ENCODE measurements at regions not wholly inside any gene's neighbourhood (a gene's known extent, or its start where the extent isn't known, plus 50 kb on each side); places are given as distances from the start of the nearest gene placed in this dataset.
"Not testable (repeated sequence)": the region's sequence is repeated elsewhere in the genome, so short reads cannot be mapped to it uniquely, and the experiment has no call there.

- not testable (repeated sequence) for DNase-seq
Measured at GRCh38 chr6:168840932-168841331, 399.9 kb downstream of the SMOC2 start.

- DNase-seq, result not testable (repeated sequence)
Measured at GRCh38 chr6:168840299-168840698, 399.3 kb downstream of the SMOC2 start.

DNA sequence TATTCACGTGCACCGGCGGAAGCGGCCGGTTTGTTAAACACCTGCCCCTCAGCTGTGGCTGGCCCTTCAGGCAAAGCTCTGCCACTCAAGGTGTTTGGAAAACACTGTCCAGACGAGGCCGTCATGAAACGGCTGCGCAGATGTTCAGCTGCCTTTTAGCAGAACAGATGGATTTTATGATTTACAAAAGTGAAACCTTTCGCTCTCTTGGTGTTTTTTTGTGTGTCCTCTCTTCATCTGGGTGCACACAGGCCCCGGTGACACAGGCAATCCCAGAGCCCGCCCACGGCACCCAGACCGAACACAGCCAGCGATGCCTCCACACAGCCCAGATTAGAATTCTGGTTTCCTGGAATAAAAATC, 397.0 kb downstream of the SMOC2 start:
- no peak for DNase-seq

DNA sequence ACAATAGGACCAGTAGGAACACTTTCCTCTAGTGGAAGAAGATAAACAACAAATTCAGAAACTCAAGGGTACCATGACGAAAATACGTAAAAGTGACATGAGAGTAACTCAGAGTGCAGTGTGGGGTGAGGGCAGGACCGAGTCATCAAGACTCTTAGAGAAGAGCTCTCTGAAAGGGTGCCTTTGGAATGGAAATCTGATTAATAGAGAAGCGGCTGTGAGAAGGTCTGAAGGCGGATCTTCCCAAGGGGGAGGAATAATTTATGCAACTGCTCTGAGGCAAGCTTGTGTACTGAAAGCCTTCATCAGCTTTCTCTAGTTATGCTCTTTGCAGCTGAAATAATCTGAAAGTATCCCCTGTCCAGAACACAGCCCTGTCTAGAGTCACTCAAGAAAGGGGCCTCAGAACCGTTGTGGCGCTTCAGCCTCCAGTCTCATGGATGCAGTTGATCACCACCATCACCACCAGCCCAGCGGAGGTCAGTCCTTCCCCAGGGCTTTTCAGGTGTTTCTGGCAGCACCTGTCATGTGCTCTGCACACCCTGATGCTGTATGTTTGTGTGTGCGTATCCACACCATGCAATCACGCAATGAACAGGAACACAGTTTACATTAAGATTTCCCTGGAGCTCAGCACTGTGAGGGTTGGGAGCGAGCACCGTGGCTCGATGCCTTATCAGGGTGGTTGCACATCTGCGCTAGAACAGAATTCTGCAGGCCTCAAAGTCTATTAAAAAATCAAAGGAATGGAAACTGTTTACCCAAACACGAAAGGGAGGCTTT, 396.5 kb downstream of the SMOC2 start:
- no peak for DNase-seq

- no peak for DNase-seq
Measured at GRCh38 chr6:168835991-168836390, 395.0 kb downstream of the SMOC2 start.

- DNase-seq, result no peak
Measured at GRCh38 chr6:168834801-168835200, 393.8 kb downstream of the SMOC2 start.

- no peak for DNase-seq
Measured at GRCh38 chr6:168834042-168834587, 393.1 kb downstream of the SMOC2 start.

- DNase-seq, result no peak
Measured at GRCh38 chr6:168828800-168829199, 387.8 kb downstream of the SMOC2 start.

GRCh38 chr6:168828035-168828434, 387.1 kb downstream of the SMOC2 start:
- DNase-seq, result no peak

- DNase-seq, result no peak
Measured at GRCh38 chr6:168827586-168827871, 386.5 kb downstream of the SMOC2 start.

DNA sequence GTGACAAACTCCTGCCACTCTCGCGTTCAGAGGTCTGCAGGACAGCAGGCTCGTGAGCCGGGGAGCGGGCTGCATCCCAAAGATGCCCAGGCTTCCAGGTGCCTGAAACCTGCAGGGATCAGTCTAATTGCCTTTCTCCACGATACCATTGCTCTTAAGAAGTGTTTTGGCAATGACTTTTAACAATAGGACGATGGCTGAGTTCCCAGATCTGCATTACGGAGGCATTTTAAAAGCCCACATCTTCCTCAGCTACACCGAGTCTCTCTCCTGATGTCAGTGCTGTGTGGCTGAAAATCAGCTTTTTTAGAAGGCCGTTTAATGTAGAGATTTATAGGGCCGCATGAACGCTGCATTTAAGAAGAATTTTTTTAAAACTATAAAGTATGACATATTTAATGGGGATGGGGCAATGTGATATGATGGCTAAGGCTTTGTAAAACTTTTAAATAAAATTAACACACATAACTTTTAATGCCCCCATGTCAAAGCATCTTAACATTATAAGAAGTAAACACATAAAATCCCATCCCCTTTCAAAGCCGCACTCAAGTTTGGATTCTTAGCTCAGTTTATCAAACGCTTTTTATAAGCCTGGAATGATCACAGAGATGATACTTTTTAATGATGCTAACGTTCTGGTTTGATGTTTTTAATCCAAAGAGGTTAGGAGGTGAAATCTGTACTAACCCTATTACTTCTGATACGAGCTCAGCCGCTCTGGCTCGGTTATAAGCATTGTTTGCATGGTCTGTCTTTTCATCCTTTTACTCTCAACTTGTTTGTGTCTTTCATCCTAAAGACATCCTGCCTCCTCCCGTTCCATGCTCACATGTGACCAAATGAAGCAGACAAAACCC, 386.0 kb downstream of the SMOC2 start:
- DNase-seq, result no peak

DNA sequence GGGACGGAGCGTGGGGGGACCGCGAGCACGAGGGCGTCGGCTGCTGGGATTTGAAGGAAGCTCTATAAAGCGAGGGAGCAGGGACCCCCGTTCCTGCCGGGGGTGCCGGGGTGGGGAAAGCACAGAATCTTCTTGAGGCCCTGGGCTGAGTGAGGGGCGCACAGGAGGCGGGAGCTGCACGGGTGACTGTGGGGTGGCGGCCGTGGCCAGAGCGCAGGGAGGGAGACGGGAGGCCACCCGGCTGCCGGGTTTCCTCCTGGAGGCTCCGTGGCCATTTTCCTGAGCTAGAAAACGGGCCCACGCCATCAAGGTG, 385.1 kb downstream of the SMOC2 start:
- DNase-seq, result no peak

GRCh38 chr6:168825226-168826077, 384.5 kb downstream of the SMOC2 start:
- DNase-seq, result no peak

GRCh38 chr6:168823397-168824212, 382.6 kb downstream of the SMOC2 start:
- DNase-seq, result no peak

GRCh38 chr6:168822376-168822775, 381.4 kb downstream of the SMOC2 start:
- no peak for DNase-seq

- no peak for DNase-seq
Measured at GRCh38 chr6:168819546-168819945, 378.6 kb downstream of the SMOC2 start.

DNA sequence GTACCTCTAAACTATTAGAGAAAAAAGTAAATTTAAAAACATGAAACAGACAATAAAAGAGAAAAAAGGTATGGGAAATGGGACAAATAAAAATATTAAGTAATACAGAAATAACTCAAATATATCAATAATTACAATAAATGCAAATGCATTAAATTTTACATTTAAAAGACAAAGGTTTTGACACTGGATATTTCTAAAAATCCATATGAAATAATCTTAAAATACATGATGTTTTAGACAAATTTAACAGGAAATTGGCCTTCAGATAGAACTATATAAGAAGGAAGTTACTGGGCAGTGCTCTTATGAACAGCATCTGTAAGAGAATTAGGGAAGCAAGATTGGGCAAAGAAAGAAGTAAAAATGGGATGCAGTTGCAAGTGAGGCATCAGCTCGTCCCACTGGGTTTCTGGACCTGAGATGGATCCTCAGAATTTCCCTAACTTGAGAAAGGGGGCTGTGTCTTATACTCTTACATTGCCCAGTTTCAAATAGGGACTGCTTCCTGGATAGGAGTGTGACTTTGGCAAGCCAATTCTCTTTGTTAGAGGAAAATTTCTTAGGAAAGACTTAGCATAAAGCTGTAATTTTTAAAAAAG, 376.7 kb downstream of the SMOC2 start:
- DNase-seq, result no peak

GRCh38 chr6:168815229-168815628, 374.2 kb downstream of the SMOC2 start:
- no peak for DNase-seq

DNA sequence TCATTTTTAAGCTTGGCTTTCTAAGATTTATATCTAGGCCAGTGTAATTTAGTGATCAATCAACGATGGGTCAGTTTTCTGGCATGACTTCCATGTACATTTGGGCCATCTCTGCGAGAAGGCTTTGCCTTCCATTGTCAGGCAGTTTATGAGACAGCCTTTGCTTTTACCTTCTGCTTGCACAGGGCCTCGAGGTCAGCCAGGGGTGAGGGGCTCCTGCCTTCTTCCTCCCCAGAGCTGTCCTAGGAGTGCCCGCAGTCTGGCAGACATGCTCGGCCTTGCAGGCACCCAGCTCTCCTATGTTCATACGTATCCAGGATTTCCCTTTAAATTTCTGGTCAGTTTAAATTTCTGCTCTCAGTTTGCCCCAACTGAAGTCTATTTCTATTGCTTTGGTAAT, 367.2 kb downstream of the SMOC2 start:
- DNase-seq, result no peak

DNA sequence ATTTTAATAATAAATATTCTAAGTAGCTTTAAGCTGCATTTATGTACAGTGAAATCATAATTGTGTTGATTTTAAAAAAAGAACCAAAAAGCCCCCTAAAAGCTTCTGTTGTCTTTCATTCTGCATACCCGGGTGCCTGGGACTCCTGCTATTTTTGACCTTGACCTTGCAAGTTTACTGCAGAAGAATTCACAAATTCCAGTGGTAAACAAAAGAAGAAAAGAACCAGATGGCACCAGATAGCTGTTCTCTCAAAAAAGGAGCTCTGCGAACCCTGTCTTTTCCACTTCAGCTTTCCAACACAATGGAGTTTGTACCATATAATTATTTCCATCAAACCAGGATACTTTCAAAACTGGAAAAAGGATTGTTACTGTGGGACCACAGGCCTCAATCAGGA, 363.3 kb downstream of the SMOC2 start:
- DNase-seq, result no peak

DNA sequence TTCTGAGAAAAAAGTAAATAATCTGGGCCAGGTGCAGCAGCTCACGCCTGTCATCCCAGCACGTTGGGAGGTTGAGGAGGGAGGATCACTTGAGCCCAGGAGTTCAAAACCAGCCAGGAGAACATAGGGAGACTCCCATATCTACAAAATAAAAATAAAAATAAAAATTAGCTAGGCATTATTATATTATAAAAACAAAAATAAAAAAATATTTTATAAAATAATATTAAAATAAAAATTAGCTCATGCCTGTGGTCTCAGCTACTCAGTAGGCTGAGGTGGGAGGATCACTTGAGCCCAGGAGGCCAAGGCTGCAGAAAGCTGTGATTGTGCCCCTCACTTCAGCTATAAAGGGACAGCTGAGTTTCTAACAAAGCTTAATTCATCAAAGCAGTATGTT, 362.9 kb downstream of the SMOC2 start:
- DNase-seq, result no peak

DNA sequence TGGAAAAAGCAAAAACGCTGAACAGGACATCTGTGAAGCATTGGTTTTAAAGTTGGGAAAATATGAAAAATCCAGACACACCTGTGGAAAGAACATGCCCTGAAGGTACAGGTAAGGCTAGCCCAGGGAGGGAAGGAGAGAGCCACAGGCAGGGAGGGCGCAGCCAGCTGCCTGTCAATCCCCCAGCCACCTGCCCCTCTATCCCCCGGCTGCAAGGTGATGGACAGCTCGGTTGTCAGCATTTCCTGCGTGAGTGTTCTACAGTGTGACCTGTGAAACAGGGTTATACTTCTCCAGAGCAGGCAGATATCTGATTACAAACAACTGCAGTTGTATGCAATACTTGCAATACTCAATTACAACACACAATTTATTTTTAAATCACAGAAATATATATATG, 358.1 kb downstream of the SMOC2 start:
- no peak for DNase-seq

Data from SIG-M5 (cell line).